ENCODE measurements at regions not wholly inside any gene's neighbourhood (a gene's known extent, or its start where the extent isn't known, plus 50 kb on each side); places are given as distances from the start of the nearest gene placed in this dataset.

DNA sequence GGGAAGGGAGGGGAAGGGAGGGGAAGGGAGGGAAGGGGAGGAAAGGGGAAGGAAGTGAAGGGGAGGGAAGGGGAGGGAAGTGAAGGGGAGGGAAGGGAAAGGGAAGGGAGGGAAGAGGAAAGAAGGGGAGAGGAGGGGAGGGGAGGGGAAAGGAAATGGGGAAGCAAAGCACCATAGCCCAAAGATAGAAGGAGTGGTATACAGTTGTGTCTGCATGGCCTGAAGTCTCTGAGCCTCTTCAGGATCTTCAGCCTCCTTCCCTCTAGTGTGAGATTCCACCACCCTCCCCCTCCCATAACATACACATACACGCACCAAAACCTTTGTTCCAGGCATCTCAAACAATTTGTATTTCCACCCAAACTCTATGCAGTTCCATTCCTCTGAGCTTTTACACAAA is 96.2 kb upstream of the SERP2 start:
- H3K36me3 Mint-ChIP-seq, result peaks cover 18 to 22% of the 10 kb centered on the region in 2 donors
- H3K27ac Mint-ChIP-seq, result no peak overlapping the region
- DNase-seq (ENCODE audit: low spot score in 2 of 2), result no peak
- ATAC-seq, result no peak
- H3K9me3 Mint-ChIP-seq, result peaks cover 8 to 25% of the 10 kb centered on the region in 2 donors

DNA sequence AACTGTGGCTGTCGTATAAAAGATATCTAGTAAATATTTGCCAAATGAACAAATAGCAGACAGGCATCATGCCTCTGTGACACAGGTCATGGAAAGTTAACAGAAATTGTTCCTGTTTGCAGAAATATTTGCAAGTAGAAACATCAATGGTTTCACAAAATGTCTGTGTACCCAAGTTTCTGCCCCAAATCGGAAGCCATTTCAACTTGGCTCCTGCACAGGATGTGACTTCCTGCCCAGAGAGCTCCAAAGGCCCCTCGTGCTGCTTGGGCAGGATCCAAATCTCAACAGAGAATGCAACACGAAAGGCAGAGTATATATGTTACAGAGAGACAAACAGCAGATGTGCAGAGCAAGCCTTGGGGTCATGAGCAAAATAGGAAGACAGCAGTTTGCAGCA is 95.5 kb upstream of the SERP2 start:
- no peak for DNase-seq (ENCODE audit: low spot score in 2 of 2)
- Mint-ChIP-seq H3K36me3 (peaks cover 18 to 22% of the 10 kb centered on the region in 2 donors), H3K27ac (no peak overlapping the region), H3K9me3 (peaks cover 8 to 25% of the 10 kb centered on the region in 2 donors)
- no peak for ATAC-seq

DNA sequence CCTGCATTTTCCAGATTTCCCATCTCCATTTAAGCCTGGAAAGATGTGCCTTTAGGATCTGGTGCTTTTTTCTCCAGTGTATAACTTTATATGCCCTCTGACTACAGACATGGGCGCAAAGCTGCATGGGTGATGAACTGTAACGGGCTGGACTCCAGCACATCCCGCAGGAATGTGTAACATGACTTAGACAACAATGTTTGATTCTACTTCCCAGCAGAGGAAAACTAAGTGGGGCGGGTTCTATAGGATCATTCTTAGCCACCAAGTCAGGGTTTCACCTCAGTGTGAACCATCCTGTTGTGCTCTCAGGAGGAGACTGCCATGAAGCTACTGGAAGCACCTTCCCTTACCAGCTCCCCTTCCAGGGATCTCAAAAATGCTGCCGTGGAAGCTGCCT is 93.2 kb upstream of the SERP2 start:
- ATAC-seq (no peak), DNase-seq (ENCODE audit: low spot score in 2 of 2) (no peak)
- peaks cover 12 to 26% of the 10 kb centered on the region in 2 donors for H3K9me3 Mint-ChIP-seq
- H3K36me3 Mint-ChIP-seq, result peaks cover 7 to 13% of the 10 kb centered on the region in 2 donors
- H3K27ac Mint-ChIP-seq, result no peak overlapping the region

DNA sequence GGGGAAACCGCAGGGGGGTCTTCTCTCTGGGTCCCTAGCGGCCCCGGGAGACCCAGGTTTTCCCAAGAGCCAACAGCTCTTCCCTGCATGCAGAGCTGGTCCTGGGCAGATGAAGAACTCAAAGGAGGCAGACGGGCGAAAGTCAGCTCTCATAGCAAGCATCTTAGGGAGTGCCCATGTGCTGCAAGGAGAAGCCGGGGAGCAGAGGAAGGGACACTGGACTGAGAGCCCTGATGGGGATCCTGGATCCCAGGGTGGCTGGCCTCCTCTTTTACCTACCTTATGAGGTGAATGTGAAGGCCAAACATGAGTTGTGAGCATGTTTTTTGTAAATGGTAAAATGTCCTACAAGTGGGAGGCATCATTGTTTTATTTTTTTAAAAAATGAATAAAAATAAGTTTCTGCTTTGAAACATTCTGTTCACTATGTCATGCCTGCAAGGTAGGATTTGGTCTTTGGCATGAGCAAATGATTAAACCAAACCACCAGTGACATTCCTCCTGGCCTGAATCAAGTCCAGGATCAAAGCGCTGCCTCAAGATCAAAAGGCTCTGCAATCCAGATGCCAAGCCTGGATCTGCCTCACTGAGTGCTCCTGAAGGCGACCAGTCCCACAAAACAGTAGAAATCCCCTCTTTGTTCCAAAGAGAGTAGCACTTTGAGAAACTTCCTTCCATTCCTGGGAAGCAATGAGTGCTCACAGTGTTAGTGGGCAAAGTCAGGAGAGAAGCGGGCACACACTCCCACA is 92.2 kb upstream of the SERP2 start:
- no peak for ATAC-seq
- DNase-seq (ENCODE audit: low spot score in 2 of 2), result no peak
- H3K9me3 Mint-ChIP-seq, result peaks cover 12 to 24% of the 10 kb centered on the region in 2 donors
- H3K36me3 Mint-ChIP-seq, result peaks cover 0 to 13% of the 10 kb centered on the region in 2 donors
- no peak overlapping the region for H3K27ac Mint-ChIP-seq

DNA sequence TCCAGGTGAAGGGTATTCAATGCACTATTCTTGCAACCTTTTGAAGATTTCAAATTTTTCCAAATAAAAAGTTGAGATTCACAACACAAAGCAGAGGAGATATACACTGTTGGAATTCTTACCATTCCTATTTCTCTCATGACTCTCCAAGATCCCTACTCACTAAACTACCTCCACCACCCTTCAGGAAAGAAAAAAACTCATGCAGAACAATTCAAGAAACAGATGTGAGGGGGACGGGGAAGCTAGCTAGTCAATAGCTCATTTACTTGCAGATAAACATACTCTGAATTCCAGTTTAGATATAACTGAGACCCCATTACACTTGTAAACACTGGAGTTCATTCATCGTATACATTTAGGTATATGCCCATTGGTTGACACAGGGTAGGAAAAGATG is 90.0 kb upstream of the SERP2 start:
- no peak overlapping the region for H3K27ac Mint-ChIP-seq
- DNase-seq (ENCODE audit: low spot score in 2 of 2) (no peak), ATAC-seq (no peak)
- H3K9me3 Mint-ChIP-seq, result peaks cover 4 to 13% of the 10 kb centered on the region in 2 donors
- peaks cover 0 to 4% of the 10 kb centered on the region in 2 donors for H3K36me3 Mint-ChIP-seq

DNA sequence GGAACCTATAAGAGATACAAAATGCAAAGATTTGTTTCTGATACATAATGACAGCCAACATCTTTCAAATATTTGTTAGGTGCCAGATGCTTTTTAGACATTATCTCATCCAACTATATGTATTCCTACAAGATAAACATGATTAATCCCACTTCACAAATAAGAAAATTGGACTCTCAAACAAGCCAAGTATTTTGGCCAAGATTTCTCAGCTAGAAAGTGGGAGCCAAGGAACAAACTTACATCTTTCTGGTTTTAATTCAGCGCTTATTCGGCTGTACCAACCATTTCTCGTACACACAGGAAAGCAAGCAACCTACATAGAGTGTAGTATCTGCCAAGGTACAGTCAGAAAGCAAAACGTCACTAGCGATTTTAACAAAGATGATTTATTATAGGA is 85.7 kb upstream of the SERP2 start:
- H3K9me3 Mint-ChIP-seq, result peaks cover 4 to 17% of the 10 kb centered on the region in 2 donors
- ATAC-seq (no peak), DNase-seq (ENCODE audit: low spot score in 2 of 2) (no peak)
- H3K36me3 Mint-ChIP-seq, result peaks cover 0 to 15% of the 10 kb centered on the region in 2 donors
- no peak overlapping the region for H3K27ac Mint-ChIP-seq

DNA sequence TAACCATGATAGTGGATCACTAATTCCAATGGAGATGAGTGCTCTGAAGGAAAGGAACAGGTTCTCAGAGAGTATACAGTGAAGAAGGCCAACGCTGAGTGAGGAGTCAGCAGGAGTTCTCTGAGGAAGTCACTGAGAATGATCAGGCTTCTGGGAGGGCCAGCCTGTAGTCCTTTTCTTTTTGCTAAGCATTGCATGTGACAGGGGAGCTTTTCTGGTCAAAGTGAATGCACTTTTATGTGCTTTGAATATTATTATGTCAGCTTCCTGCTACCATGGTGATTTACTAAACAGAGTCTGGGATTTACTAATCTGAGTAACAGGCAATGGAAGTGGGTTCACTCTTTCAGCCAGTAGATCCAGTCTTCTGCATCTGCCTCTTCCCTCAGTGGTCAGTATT is 81.1 kb upstream of the SERP2 start:
- DNase-seq (ENCODE audit: low spot score in 2 of 2) (no peak), ATAC-seq (peak; percentile 34 to 68)
- Mint-ChIP-seq H3K9me3 (peaks cover 0 to 12% of the 10 kb centered on the region in 2 donors), H3K27ac (peak overlapping the region in 1 of 2 donors; percentile 92), H3K36me3 (peaks cover 0 to 17% of the 10 kb centered on the region in 2 donors)

DNA sequence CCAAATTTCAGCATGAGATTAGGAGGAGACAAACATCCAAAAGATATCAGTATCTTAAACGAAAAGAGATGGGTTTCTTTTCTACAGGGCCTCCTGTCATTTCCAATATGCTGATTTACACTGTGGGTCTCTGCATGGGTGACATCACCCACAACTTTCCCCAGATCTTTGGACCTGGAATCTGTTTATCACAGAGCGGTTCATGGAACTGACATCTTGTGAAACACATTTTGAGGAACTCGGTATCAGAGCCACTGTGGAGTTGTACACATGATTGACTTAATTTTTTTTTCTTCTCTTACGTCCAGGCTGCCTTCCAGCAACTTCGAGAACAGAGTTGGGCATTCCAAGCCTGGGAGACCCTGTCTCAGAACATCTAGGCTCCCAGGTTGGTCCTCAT is 80.2 kb upstream of the SERP2 start:
- DNase-seq (ENCODE audit: low spot score in 2 of 2), result no peak
- Mint-ChIP-seq H3K27ac (peak overlapping the region; percentile 39 to 92), H3K36me3 (peaks cover 0 to 17% of the 10 kb centered on the region in 2 donors), H3K9me3 (peaks cover 0 to 12% of the 10 kb centered on the region in 2 donors)
- no peak for ATAC-seq

DNA sequence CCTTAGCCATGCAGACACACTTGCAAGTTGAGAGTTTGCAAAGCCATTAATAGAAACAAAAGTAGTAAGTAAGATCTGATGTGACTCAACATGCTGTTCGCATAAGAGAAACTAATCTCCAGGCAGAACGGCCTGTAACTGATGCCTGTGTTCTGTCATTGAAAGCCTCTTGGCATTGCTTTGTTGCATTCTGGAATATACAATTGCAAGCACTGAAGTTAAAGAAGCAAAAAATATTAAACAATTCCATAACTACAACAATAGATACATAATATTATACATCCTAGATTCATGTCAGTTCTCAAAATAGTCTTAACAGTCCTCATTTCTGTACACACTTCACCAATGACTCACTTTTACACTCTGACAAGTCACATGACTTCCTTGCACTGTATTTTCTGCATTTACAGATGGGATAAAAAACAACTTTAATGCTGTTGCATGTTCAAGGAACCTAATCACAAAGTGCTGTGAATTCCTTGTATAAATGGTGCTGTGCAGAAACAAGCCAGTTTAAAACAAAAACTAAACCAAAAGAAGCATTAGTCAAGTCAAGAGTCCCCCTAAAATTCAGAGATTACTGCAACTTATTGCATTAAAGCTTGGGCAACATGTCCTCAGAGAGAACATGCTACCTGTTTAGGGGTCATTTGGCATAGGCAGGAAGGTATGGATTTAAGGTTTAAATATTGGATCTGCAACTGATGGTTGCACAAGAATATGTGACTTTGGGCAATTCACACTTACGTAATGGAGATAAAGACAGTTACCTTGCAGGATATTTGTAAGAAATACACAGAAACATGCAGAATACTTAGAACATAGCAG is 79.5 kb upstream of the SERP2 start:
- H3K27ac Mint-ChIP-seq, result peak overlapping the region; percentile 39 to 72
- peaks cover 0 to 13% of the 10 kb centered on the region in 2 donors for H3K9me3 Mint-ChIP-seq
- peak; percentile 71 to 83 for ATAC-seq
- DNase-seq (ENCODE audit: low spot score in 2 of 2), result no peak
- H3K36me3 Mint-ChIP-seq, result peaks cover 0 to 17% of the 10 kb centered on the region in 2 donors

DNA sequence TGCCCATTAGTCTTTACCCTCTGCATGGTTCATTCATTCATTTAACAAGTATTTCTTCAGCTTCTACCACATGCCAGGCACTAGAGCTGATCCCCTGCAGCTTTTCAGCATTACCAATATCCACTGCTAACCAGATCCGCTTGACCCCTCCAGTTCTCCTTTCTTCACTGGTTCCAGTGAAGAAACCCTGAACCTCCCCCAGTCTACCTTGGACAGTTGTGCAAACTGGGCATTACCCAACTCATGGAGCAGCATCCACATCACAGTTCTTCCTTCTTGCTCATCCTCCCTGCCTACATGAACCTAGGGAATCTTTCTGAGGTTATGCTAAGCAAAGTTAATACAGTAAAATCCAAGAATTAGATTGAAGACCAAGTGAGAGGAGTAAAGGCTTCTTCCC is 78.7 kb upstream of the SERP2 start:
- ATAC-seq (no peak), DNase-seq (ENCODE audit: low spot score in 2 of 2) (no peak)
- H3K36me3 Mint-ChIP-seq, result peaks cover 0 to 17% of the 10 kb centered on the region in 2 donors
- peaks cover 0 to 16% of the 10 kb centered on the region in 2 donors for H3K9me3 Mint-ChIP-seq
- H3K27ac Mint-ChIP-seq, result peak overlapping the region in 1 of 2 donors; percentile 39

DNA sequence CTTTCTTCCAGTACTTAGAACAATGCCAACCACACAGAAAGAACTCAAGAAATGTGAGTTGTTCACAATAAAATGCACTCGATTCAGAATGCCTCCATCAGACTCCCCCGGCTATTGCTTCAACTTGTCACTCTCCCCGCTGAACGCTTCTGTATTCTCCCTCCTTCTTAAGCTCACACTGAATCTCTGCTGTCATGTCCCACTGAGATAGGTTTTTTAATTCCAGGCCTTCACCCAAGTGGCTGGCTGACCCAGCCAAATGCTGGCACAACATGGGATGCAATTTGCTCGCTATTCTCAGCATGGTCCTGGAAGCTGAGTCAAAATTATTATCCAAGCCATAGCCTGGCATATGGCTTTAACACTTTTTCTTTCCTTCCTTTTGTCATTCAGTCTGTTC is 76.8 kb upstream of the SERP2 start:
- DNase-seq (ENCODE audit: low spot score in 2 of 2) (no peak), ATAC-seq (no peak)
- peaks cover 5 to 20% of the 10 kb centered on the region in 2 donors for H3K9me3 Mint-ChIP-seq
- H3K36me3 Mint-ChIP-seq, result peaks cover 7 to 28% of the 10 kb centered on the region in 2 donors
- peak overlapping the region in 1 of 2 donors; percentile 81 for H3K27ac Mint-ChIP-seq

DNA sequence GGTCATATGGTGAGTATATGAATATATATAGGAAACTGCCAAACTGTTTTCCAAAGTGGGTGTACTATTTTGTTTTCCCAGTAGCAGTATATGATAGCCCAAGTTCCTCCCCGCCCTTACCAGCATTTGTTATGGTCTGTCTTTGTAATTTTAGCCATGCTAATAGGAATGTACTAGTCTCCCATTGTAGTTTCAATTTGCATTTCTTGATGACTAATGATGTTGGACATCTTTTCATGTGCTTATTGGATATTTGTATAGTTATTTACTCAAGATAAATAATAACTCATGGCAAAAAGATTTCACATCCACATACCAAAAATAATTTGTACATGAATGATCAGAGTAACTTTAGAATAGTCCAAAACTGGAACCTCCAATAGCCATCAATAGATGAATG is 75.3 kb upstream of the SERP2 start:
- H3K36me3 Mint-ChIP-seq, result peaks cover 7 to 14% of the 10 kb centered on the region in 2 donors
- DNase-seq (ENCODE audit: low spot score in 2 of 2) (no peak), ATAC-seq (no peak)
- H3K27ac Mint-ChIP-seq, result no peak overlapping the region
- H3K9me3 Mint-ChIP-seq, result peaks cover 5 to 18% of the 10 kb centered on the region in 2 donors

DNA sequence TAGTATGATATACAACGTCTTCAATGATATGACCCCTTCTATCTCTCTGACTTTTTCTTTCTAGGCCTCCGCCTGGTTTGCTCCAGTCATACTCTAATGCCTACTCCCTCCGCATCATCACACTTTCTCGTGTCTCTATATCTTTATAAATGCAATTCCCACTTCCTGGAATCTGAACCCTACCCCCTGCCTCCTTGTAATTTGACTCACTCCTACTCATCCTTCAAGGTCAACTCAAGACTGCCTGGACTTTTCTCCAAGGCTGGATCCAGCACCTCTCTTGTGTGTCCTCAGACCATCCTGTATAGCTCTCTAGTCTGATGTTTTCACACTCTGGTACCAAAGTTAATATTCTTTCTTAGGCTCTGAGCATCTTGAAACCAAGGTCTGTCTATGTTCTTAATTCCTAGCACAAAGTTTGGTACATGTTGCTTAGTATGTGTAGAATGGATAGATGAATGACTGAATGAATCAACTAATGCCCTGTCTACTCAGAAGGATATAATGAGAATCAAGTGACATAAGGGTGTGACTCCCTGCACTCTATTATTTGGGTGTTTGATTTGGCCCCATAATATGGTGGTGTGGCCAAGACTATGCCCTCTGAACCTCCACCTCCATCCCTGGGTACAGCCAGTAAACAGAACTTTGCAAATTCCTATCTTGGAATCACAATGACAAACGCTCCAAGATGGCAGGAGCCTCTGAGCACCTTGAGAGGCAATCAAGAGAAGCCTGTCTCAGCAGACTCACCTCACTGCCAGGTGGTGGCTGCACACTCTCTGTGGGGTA is 74.3 kb upstream of the SERP2 start:
- ATAC-seq (no peak), DNase-seq (ENCODE audit: low spot score in 2 of 2) (no peak)
- Mint-ChIP-seq H3K9me3 (peaks cover 5 to 18% of the 10 kb centered on the region in 2 donors), H3K27ac (no peak overlapping the region), H3K36me3 (peaks cover 7 to 14% of the 10 kb centered on the region in 2 donors)

DNA sequence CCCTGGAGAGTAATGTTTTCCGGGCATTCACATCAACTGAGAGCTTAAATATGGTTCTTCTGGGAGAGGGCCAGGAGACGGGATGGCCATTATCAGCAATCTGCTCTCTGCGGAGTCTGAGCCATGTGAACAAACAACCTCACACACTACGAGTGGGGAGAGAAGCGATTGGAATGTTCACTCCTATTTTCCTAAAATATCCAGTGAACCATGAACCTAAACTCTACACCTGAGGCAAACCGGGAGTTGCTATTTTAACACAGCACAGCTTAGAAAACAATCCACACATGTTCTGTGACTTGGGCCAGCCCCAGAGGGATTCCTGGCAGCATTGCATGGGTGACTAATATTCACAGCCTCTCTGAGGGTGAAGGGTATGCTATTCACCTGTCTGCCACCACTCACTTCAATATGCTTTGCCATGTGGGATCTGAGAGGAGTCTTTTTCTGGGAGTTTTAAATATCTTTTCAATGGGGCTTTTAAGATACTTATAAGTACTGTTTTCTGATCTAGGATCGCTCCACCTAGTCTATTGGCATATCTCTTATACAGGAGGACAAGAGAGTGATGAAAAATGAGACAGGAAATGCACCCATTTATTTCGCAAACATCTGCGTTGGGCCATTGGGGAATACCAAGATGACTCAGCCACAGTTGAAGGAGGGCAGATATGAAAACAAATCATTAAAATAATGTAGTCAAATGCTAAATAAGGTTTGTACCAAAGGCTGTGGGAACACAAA is 72.6 kb upstream of the SERP2 start:
- peaks cover 5 to 18% of the 10 kb centered on the region in 2 donors for H3K9me3 Mint-ChIP-seq
- DNase-seq (ENCODE audit: low spot score in 2 of 2) (peak in 1 of 2 donors; percentile 27), ATAC-seq (peak; percentile 70 to 93)
- peak overlapping the region; percentile 28 to 58 for H3K27ac Mint-ChIP-seq
- H3K36me3 Mint-ChIP-seq, result peaks cover 7 to 14% of the 10 kb centered on the region in 2 donors

DNA sequence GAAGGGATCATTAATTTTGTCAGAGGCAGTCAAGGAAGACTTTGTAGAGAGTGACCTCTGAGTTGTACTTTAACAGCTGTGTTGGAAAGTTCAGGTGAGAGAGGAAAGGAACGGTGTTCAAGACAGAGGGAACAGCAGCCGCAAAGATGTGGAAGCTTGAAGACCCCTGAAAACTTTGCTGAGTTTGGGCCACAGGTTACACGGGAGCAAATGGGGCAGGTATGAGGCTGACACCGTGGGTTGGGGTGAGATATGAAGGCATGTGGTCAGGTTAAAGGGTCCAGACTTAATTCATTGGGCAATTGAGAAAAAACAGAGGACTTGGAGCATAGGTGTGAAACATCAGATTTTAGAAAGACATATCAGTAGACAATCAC is 72.0 kb upstream of the SERP2 start:
- H3K36me3 Mint-ChIP-seq, result peaks cover 7 to 14% of the 10 kb centered on the region in 2 donors
- DNase-seq (ENCODE audit: low spot score in 2 of 2) (no peak), ATAC-seq (no peak)
- peak overlapping the region; percentile 28 to 56 for H3K27ac Mint-ChIP-seq
- peaks cover 5 to 18% of the 10 kb centered on the region in 2 donors for H3K9me3 Mint-ChIP-seq

DNA sequence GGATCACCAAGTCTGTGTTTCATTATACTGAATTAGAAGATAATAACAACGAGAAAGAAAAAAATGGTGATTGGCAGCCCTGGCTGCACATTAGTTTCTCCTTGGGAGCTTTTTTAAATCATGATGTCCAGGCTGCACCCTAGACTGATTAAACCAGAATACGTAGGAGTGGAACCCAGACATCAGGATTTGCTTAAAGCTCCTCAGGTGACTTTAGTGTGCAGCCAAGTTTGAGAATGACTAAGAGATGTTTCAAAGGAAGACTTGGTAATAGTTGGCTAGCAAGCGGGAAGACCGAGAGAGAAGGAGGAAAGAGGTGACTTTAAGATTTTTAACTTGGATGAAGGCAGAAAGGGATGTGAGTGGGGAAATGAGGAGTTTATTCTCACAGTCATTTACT is 71.4 kb upstream of the SERP2 start:
- ATAC-seq, result no peak
- DNase-seq (ENCODE audit: low spot score in 2 of 2), result no peak
- peaks cover 7 to 14% of the 10 kb centered on the region in 2 donors for H3K36me3 Mint-ChIP-seq
- H3K9me3 Mint-ChIP-seq, result peaks cover 5 to 15% of the 10 kb centered on the region in 2 donors
- H3K27ac Mint-ChIP-seq, result no peak overlapping the region
